ENCODE measurements at regions not wholly inside any gene's neighbourhood (a gene's known extent, or its start where the extent isn't known, plus 50 kb on each side); places are given as distances from the start of the nearest gene placed in this dataset.
A peak's percentile ranks its signal among the peaks of the same experiment; 100 is the strongest.

GRCh38 chrX:57977992-57978391 lies 67.7 kb upstream of the ZXDA start:
- TF ChIP-seq CTCF (IDR thresholded peaks at IDR 0.05; ENCODE audit: low read length) (peak; percentile 22; the same call in 1 of the 2 replicates), EZH2 (IDR thresholded peaks at IDR 0.05; ENCODE audit: borderline replicate concordance, low read length) (no peak)
